ENCODE measurements at regions not wholly inside any gene's neighbourhood (a gene's known extent, or its start where the extent isn't known, plus 50 kb on each side); places are given as distances from the start of the nearest gene placed in this dataset.

- CTCF ChIA-PET = no interaction called here
- Mint-ChIP-seq H3K36me3 (ENCODE audit: low read depth) (no peaks in the 10 kb centered on the region), H3K4me3 (no peak overlapping the region), H3K9me3 (ENCODE audit: insufficient read depth) (no peaks in the 10 kb centered on the region), H3K27ac (no peak overlapping the region), H3K4me1 (ENCODE audit: low read depth) (no peaks in the 10 kb centered on the region), H3K27me3 (ENCODE audit: low read depth) (no peaks in the 10 kb centered on the region)
- ATAC-seq (no peak), DNase-seq (no peak)
- POLR2A ChIA-PET = no interaction called here
These were observed 157.6 kb upstream of the CCDC68 start for GRCh38 chr18:55116863-55117262.

GRCh38 chr18:55115606-55116005 is 156.3 kb upstream of the CCDC68 start:
- H3K4me1 Mint-ChIP-seq (ENCODE audit: low read depth) = no peaks in the 10 kb centered on the region
- H3K4me3 Mint-ChIP-seq = no peak overlapping the region
- ChIA-PET POLR2A (no interaction called here), CTCF (no interaction called here)
- H3K27ac Mint-ChIP-seq = no peak overlapping the region
- no peaks in the 10 kb centered on the region for H3K9me3 Mint-ChIP-seq (ENCODE audit: insufficient read depth)
- ATAC-seq = no peak
- no peak for DNase-seq
- H3K36me3 Mint-ChIP-seq (ENCODE audit: low read depth) = no peaks in the 10 kb centered on the region
- no peaks in the 10 kb centered on the region for H3K27me3 Mint-ChIP-seq (ENCODE audit: low read depth)

- ChIA-PET CTCF (no interaction called here), POLR2A (no interaction called here)
- DNase-seq (no peak), ATAC-seq (no peak)
- no peak overlapping the region for H3K4me3 Mint-ChIP-seq
- no peak overlapping the region for H3K27ac Mint-ChIP-seq
- H3K9me3 Mint-ChIP-seq (ENCODE audit: insufficient read depth) = no peaks in the 10 kb centered on the region
- H3K27me3 Mint-ChIP-seq (ENCODE audit: low read depth) = no peaks in the 10 kb centered on the region
- H3K4me1 Mint-ChIP-seq (ENCODE audit: low read depth) = peaks cover 2% of the 10 kb centered on the region
- H3K36me3 Mint-ChIP-seq (ENCODE audit: low read depth) = no peaks in the 10 kb centered on the region
These were observed 155.6 kb upstream of the CCDC68 start for GRCh38 chr18:55114876-55115275.

- CTCF ChIA-PET = no interaction called here
- Mint-ChIP-seq H3K27ac (no peak overlapping the region), H3K4me3 (no peak overlapping the region), H3K36me3 (ENCODE audit: low read depth) (no peaks in the 10 kb centered on the region), H3K27me3 (ENCODE audit: low read depth) (no peaks in the 10 kb centered on the region), H3K9me3 (ENCODE audit: insufficient read depth) (no peaks in the 10 kb centered on the region), H3K4me1 (ENCODE audit: low read depth) (peaks cover 2% of the 10 kb centered on the region)
- POLR2A ChIA-PET = no interaction called here
- ATAC-seq (no peak), DNase-seq (no peak)
These were observed 154.5 kb upstream of the CCDC68 start for GRCh38 chr18:55113800-55114199.

GRCh38 chr18:55111271-55111670 is 152.0 kb upstream of the CCDC68 start:
- Mint-ChIP-seq H3K36me3 (ENCODE audit: low read depth) (no peaks in the 10 kb centered on the region), H3K4me3 (no peak overlapping the region), H3K9me3 (ENCODE audit: insufficient read depth) (no peaks in the 10 kb centered on the region), H3K27ac (no peak overlapping the region), H3K27me3 (ENCODE audit: low read depth) (no peaks in the 10 kb centered on the region), H3K4me1 (ENCODE audit: low read depth) (peaks cover 2% of the 10 kb centered on the region)
- ATAC-seq = no peak
- DNase-seq = no peak
- ChIA-PET CTCF (no interaction called here), POLR2A (no interaction called here)

GRCh38 chr18:55110436-55110835 is 151.2 kb upstream of the CCDC68 start:
- peaks cover 2% of the 10 kb centered on the region for H3K4me1 Mint-ChIP-seq (ENCODE audit: low read depth)
- ChIA-PET POLR2A (no interaction called here), CTCF (no interaction called here)
- H3K4me3 Mint-ChIP-seq = no peak overlapping the region
- no peak for ATAC-seq
- H3K36me3 Mint-ChIP-seq (ENCODE audit: low read depth) = no peaks in the 10 kb centered on the region
- H3K9me3 Mint-ChIP-seq (ENCODE audit: insufficient read depth) = no peaks in the 10 kb centered on the region
- no peak for DNase-seq
- no peak overlapping the region for H3K27ac Mint-ChIP-seq
- H3K27me3 Mint-ChIP-seq (ENCODE audit: low read depth) = no peaks in the 10 kb centered on the region

GRCh38 chr18:55109818-55110414 is 150.7 kb upstream of the CCDC68 start:
- H3K4me3 Mint-ChIP-seq = no peak overlapping the region
- ATAC-seq = no peak

GRCh38 chr18:55106906-55107305 is 147.6 kb upstream of the CCDC68 start:
- Mint-ChIP-seq H3K27ac (no peak overlapping the region), H3K27me3 (ENCODE audit: low read depth) (no peaks in the 10 kb centered on the region), H3K4me1 (ENCODE audit: low read depth) (peaks cover 2% of the 10 kb centered on the region), H3K36me3 (ENCODE audit: low read depth) (no peaks in the 10 kb centered on the region), H3K4me3 (no peak overlapping the region), H3K9me3 (ENCODE audit: insufficient read depth) (no peaks in the 10 kb centered on the region)
- ATAC-seq (no peak), DNase-seq (no peak)
- ChIA-PET POLR2A (no interaction called here), CTCF (no interaction called here)

More at GRCh38 chr18:55109818-55110414, 150.7 kb upstream of the CCDC68 start:
- Mint-ChIP-seq H3K4me1 (ENCODE audit: low read depth) (peaks cover 2% of the 10 kb centered on the region), H3K27ac (no peak overlapping the region), H3K27me3 (ENCODE audit: low read depth) (no peaks in the 10 kb centered on the region), H3K36me3 (ENCODE audit: low read depth) (no peaks in the 10 kb centered on the region), H3K9me3 (ENCODE audit: insufficient read depth) (no peaks in the 10 kb centered on the region)
- DNase-seq = no peak
- CTCF ChIA-PET = no interaction called here
- POLR2A ChIA-PET = no interaction called here

- H3K27me3 Mint-ChIP-seq (ENCODE audit: low read depth) = no peaks in the 10 kb centered on the region
- no peaks in the 10 kb centered on the region for H3K36me3 Mint-ChIP-seq (ENCODE audit: low read depth)
- peaks cover 2% of the 10 kb centered on the region for H3K4me1 Mint-ChIP-seq (ENCODE audit: low read depth)
- no peak overlapping the region for H3K4me3 Mint-ChIP-seq
- DNase-seq = no peak
- ChIA-PET CTCF (no interaction called here), POLR2A (no interaction called here)
- no peaks in the 10 kb centered on the region for H3K9me3 Mint-ChIP-seq (ENCODE audit: insufficient read depth)
- no peak overlapping the region for H3K27ac Mint-ChIP-seq
- no peak for ATAC-seq
These were observed 147.2 kb upstream of the CCDC68 start for GRCh38 chr18:55106466-55106865.

GRCh38 chr18:55105873-55106272 is 146.6 kb upstream of the CCDC68 start:
- no peak overlapping the region for H3K4me3 Mint-ChIP-seq
- no peaks in the 10 kb centered on the region for H3K27me3 Mint-ChIP-seq (ENCODE audit: low read depth)
- DNase-seq (no peak), ATAC-seq (no peak)
- peaks cover 2% of the 10 kb centered on the region for H3K4me1 Mint-ChIP-seq (ENCODE audit: low read depth)
- ChIA-PET POLR2A (no interaction called here), CTCF (no interaction called here)
- H3K27ac Mint-ChIP-seq = no peak overlapping the region
- H3K36me3 Mint-ChIP-seq (ENCODE audit: low read depth) = no peaks in the 10 kb centered on the region
- H3K9me3 Mint-ChIP-seq (ENCODE audit: insufficient read depth) = no peaks in the 10 kb centered on the region

GRCh38 chr18:55102958-55103456 is 143.7 kb upstream of the CCDC68 start:
- no peaks in the 10 kb centered on the region for H3K4me1 Mint-ChIP-seq (ENCODE audit: low read depth)
- no peak overlapping the region for H3K4me3 Mint-ChIP-seq
- H3K36me3 Mint-ChIP-seq (ENCODE audit: low read depth) = no peaks in the 10 kb centered on the region
- ChIA-PET POLR2A (interaction anchor here (0.6 kb wide), 1 partner anchor 20 kb away, joined by 3 read pairs; no protein-coding TSS in a partner anchor), CTCF (no interaction called here)
- H3K27me3 Mint-ChIP-seq (ENCODE audit: low read depth) = no peaks in the 10 kb centered on the region
- no peak for ATAC-seq
- H3K9me3 Mint-ChIP-seq (ENCODE audit: insufficient read depth) = no peaks in the 10 kb centered on the region
- DNase-seq = no peak
- no peak overlapping the region for H3K27ac Mint-ChIP-seq

- Mint-ChIP-seq H3K27ac (no peak overlapping the region), H3K4me3 (no peak overlapping the region), H3K4me1 (ENCODE audit: low read depth) (no peaks in the 10 kb centered on the region), H3K9me3 (ENCODE audit: insufficient read depth) (no peaks in the 10 kb centered on the region), H3K36me3 (ENCODE audit: low read depth) (no peaks in the 10 kb centered on the region), H3K27me3 (ENCODE audit: low read depth) (no peaks in the 10 kb centered on the region)
- CTCF ChIA-PET = no interaction called here
- DNase-seq = no peak
- ATAC-seq = no peak
- POLR2A ChIA-PET = no interaction called here
These were observed 143.2 kb upstream of the CCDC68 start for GRCh38 chr18:55102501-55102900.

- H3K4me3 Mint-ChIP-seq = no peak overlapping the region
- no peaks in the 10 kb centered on the region for H3K36me3 Mint-ChIP-seq (ENCODE audit: low read depth)
- CTCF ChIA-PET = no interaction called here
- POLR2A ChIA-PET = no interaction called here
- DNase-seq (no peak), ATAC-seq (no peak)
- H3K27ac Mint-ChIP-seq = no peak overlapping the region
- no peaks in the 10 kb centered on the region for H3K9me3 Mint-ChIP-seq (ENCODE audit: insufficient read depth)
- no peaks in the 10 kb centered on the region for H3K27me3 Mint-ChIP-seq (ENCODE audit: low read depth)
- no peaks in the 10 kb centered on the region for H3K4me1 Mint-ChIP-seq (ENCODE audit: low read depth)
These were observed 142.2 kb upstream of the CCDC68 start for GRCh38 chr18:55101458-55101824.

Measured in activated CD8-positive, alpha-beta T cell treated with anti-CD3 and anti-CD28 coated beads, Interleukin-2, amount 10 ng/mL, durations not matched to agents 7 days and 5 days (primary cell).